GM18907 (cell line): ENCODE measurements at regions not wholly inside any gene's neighbourhood (a gene's known extent, or its start where the extent isn't known, plus 50 kb on each side); places are given as distances from the start of the nearest gene placed in this dataset.
"Not testable (repeated sequence)": the region's sequence is repeated elsewhere in the genome, so short reads cannot be mapped to it uniquely, and the experiment has no call there.

Experiments used
- ATAC-seq: cut with Tn5 transposase; IDR thresholded peaks from one replicate; pipeline ENCODE4 v1.9.1; 2021; ENCODE audit warnings: mild to moderate bottlenecking, moderate library complexity; ENCODE audit not compliant: unreplicated experiment

GRCh38 chr9:12350775-12351174 lies 342.4 kb upstream of the TYRP1 start:
- ATAC-seq = no peak

GRCh38 chr9:12351293-12352044 lies 341.7 kb upstream of the TYRP1 start:
- ATAC-seq = no peak

DNA sequence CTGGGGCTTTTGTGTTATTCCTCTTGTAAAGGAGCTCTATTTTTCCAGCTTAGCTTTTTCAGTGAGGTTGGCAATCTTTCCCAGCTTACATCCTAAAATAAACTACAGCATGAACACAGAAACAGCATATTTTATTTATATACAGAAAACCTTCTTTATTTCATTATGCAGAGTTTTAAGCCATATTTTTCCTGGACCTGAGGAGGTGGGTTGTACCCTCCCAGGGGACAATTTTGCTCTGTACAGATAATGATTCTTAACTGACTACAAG lies 341.2 kb upstream of the TYRP1 start:
- ATAC-seq = no peak

DNA sequence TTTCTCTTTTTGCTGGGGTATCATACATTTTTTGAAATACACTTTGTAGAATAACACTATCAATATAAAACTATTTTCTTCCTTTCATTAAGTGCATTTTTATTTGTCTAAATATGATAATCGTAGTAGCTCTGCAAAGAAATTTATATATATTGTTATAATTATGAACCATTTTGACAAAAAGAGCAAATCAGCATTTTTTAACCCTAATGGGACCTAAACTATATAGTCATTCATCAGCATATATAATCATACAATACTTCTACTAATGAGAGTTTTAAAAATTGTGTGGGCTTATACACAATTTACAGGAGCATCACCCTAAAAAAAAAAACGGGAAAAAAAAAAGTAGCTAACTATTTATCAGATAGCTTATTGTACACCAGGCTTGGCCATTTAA lies 329.7 kb upstream of the TYRP1 start:
- ATAC-seq = no peak

GRCh38 chr9:12368569-12368968 lies 324.6 kb upstream of the TYRP1 start:
- ATAC-seq = no peak

- no peak for ATAC-seq
These were observed 301.2 kb upstream of the TYRP1 start for GRCh38 chr9:12391839-12392509.

GRCh38 chr9:12394105-12394504 lies 299.1 kb upstream of the TYRP1 start:
- ATAC-seq = no peak

DNA sequence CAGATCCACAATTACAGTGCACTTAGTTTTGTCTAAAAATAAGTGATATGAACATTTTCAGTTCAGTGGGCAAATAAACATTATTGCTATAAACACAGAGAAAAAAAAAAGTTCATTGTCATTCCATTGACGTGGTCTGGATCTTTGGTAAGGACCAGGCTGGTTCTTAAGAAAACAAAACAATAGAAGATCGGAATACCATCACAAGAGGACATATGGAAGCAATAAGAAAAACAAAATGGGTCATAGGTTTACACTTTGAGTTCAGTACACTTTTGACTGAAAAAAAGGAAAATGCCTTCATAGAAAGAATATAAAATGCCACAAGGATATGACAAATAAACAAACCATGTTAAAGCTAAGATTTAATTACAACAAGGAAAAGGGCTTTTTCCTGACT lies 289.5 kb upstream of the TYRP1 start:
- ATAC-seq = no peak

DNA sequence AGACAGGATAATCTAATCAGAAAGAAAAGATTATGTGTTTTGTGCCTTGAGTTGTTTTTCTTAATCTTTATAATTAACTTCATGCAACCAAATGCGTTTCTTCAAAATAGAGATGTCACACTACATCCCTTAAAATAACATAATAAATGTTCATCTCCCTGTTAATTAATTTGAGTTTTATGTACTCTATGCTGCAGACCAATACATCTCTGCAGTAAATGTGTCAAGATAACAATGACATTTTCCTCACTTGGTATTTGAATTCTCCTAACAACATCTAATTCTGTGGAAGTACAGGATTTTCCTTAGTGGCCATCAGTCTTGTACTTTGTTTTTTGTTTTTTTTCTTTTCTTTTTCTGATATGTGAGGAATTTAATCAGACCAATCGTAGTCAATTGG lies 279.2 kb upstream of the TYRP1 start:
- no peak for ATAC-seq

- ATAC-seq = no peak
These were observed 278.7 kb upstream of the TYRP1 start for GRCh38 chr9:12414514-12414913.

- no peak for ATAC-seq
These were observed 277.8 kb upstream of the TYRP1 start for GRCh38 chr9:12415361-12415760.

- ATAC-seq = no peak
These were observed 276.5 kb upstream of the TYRP1 start for GRCh38 chr9:12416716-12417115.

DNA sequence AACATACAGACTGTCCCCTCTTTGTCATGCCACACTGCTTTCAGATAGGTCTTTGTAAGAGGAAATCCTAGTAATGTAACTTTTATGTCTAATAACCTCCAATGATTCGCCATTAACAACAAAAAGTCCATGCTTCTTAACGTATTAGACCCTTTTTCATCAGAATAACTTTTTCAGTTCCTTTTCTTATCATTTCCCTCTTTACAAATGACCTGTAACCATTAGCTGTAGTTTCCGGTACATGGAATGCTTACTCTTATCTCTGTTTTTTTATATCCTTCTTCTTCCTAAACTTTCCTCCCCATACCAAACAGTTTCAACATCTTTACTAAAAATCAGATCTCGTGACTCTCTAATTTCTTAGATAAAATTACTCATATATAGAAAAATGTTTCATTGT lies 268.9 kb upstream of the TYRP1 start:
- ATAC-seq = no peak

GRCh38 chr9:12425878-12426864 lies 267.0 kb upstream of the TYRP1 start:
- no peak for ATAC-seq

DNA sequence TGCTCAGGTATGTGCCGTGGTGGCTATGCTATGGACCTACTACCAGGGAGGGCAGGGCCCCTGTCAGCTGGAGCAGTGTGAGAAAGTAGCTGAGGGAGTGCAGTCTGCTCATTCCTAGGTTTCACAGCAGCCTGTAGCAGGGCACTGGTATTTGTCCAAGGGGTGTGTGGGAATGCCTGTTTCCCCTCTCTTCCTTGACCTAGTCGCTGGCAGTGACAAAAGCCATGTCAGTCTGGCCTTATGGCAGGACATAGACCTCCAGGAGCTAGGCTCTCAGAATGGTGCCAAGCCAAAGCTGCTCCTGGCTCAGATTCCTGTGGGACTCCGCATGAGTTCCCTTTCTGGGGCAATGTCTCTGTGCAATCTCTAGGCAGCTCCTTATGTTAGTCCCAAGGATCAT lies 253.9 kb upstream of the TYRP1 start:
- ATAC-seq = no peak

DNA sequence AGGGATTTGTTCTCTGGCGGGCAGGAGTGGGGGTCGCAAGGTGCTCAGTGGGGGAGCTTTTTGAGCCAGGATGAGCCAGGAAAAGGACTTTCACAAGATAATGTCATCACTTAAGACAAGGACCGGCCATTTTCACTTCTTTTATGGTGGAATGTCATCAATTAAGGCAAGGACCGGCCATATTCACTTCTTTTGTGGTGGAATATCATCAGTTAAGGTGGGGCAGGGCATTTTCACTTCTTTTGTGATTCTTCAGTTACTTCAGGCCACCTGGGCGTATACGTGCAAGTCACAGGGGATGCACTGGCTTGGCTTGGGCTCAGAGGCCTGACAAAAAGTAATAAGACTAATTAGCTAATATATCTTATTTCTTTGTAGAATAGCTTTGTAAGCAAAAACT lies 252.1 kb upstream of the TYRP1 start:
- not testable (repeated sequence) for ATAC-seq

DNA sequence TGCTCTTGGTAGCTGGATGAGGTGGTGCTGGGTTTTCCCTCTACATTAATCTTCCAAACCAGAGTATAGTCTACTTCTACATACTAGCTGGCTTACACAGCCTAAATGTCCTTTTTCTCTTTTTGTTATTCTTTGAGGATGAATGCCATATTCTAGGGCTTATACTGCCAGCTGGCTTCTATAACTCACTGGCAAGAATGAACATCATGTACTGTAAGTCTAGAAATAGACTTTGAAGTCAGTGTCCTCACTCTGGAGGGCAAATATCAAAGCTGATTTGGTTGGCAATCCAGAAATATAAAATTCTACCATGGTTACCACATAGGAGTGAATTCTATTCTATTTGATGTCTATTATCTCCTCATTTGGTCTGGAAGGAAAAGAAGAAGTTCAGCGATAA lies 251.7 kb upstream of the TYRP1 start:
- ATAC-seq = no peak

DNA sequence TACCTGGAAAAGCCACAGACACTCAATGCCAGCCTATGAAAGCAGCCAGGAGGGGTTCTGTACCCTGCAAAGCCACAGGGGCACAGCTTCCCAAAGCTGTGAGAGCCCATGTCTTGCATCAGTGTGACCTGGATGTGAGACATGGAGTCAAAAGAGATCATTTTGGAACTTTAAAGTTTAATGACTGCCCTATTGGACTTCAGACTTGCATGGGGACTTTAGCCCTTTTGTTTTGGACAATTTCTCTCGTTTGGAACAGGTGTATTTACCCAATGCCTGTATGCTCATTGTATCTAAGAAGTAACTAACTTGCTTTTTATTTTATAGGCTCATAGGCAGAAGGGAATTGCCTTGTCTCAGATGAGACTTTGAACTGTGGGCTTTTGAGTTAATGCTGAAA lies 244.9 kb upstream of the TYRP1 start:
- ATAC-seq = no peak

- ATAC-seq = no peak
These were observed 235.9 kb upstream of the TYRP1 start for GRCh38 chr9:12457237-12457636.

GRCh38 chr9:12461763-12462460 lies 231.3 kb upstream of the TYRP1 start:
- no peak for ATAC-seq

DNA sequence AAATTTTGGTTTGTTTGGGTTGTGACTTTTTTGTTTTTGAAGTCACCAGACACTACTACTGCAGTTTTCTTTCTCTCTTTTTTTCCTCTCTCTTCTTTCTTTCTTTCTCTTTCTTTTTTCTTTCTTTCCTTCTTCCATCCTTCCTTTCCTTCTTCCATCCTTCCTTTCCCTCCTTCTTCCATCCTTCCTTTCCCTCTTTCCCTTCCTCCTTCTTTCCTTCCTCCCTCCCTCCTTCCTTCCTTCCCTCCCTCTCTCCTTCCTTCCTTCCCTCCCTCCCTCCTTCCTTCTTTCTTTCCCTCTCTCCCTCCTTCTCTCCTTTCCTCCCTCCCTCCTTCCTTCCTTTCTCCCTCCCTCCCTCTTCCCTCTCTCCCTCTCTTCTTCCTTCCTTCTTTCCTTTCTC lies 230.3 kb upstream of the TYRP1 start:
- ATAC-seq = no peak
